ENCODE measurements at regions not wholly inside any gene's neighbourhood (a gene's known extent, or its start where the extent isn't known, plus 50 kb on each side); places are given as distances from the start of the nearest gene placed in this dataset.

DNA sequence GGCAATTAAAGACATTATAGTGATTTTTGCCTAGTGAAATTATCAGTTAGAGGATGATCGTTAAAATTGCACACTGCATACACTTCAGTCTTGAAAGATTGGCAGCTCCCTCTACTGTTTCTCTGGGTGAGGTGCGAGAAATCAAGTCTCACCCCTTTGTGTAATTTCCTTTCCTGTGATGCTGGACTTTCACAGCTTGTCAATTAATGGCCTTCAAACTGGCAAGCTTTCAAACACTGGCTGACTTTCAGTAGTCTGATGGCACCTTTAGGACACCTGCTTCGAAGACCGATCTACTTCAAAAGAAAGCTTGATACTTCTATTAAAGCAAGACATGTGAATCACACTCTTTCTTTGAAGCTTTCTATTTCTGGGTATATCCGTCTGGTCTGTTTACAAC lies 706.7 kb upstream of the PTPRD start:
- TF ChIP-seq, protein P1, sequence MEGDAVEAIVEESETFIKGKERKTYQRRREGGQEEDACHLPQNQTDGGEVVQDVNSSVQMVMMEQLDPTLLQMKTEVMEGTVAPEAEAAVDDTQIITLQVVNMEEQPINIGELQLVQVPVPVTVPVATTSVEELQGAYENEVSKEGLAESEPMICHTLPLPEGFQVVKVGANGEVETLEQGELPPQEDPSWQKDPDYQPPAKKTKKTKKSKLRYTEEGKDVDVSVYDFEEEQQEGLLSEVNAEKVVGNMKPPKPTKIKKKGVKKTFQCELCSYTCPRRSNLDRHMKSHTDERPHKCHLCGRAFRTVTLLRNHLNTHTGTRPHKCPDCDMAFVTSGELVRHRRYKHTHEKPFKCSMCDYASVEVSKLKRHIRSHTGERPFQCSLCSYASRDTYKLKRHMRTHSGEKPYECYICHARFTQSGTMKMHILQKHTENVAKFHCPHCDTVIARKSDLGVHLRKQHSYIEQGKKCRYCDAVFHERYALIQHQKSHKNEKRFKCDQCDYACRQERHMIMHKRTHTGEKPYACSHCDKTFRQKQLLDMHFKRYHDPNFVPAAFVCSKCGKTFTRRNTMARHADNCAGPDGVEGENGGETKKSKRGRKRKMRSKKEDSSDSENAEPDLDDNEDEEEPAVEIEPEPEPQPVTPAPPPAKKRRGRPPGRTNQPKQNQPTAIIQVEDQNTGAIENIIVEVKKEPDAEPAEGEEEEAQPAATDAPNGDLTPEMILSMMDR (IDR thresholded peaks at IDR 0.05) = peak; percentile 85

DNA sequence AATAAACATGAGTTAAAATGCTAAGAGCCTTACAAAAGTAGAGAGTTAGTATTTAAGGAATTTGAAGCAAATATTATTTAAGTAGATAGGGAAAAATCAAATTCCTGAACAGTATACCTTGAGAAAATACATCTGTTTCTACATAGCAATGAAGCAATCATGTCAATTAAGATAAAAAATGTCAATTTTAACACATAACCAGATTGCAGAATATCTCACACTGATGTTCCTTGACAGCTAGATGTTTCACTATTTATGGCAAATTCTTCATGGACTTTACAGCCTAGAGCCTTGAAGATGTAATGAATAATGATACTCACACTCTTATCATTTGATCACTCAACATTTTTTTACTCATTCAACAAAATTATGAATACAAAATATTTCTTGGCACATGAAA lies 708.2 kb upstream of the PTPRD start:
- TF ChIP-seq, protein P1 (IDR thresholded peaks at IDR 0.05) = no peak

DNA sequence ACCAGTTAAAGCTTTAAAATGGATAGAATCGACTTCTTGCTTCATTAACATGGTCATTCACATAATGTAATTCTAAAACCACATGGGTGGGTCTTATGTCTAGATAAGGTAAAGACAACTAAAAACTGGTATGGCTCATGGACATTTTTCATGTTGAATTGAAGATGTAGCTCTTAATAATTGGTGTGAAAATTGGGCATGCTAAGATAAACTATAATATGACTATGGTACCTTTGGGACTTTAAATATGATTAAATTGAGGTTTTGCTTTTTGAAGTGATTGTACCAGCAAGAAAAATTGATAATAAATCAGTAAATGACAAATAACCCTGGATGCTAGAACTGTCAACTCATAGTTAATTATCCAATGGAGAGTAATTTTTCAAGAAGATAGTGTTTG lies 710.7 kb upstream of the PTPRD start:
- TF ChIP-seq, protein P1 (IDR thresholded peaks at IDR 0.05) = no peak

DNA sequence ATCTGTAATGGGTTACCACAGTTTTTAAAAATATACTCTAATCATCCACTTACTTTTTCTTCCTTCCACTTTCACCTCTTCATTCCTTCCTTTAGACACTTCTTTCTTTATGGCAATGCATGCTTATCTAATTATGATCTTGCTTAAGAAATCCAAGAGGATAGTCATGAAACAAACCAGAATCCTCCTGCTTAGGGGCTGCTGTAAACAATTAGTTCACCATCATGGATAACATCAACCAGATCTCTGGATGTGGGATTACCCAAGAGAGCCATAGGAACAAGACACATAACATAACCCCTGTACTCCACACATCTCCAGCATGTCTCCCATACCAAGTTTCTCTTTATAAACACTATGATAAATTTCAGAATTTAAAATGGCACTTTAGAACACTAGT lies 713.4 kb upstream of the PTPRD start:
- TF ChIP-seq, protein P1 (IDR thresholded peaks at IDR 0.05) = no peak

DNA sequence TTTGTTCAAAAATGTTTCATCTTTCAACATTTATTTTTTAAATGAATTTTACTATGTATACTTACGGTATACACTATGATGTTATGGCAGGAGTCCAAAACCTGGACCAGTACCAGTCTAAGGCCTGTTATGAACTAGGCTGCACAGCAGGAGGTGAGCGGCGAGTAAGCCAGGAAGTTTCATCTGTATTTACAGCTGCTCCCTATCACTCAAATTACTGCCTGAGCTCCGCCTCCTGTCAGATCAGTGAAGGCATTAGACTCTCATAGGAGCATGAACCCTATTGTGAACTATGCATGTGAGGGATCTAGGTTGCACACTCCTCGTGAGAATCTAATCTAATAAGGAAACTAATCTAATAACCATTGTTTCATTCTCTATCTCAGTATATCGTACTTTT lies 715.5 kb upstream of the PTPRD start:
- TF ChIP-seq, protein P1 (IDR thresholded peaks at IDR 0.05) = no peak

DNA sequence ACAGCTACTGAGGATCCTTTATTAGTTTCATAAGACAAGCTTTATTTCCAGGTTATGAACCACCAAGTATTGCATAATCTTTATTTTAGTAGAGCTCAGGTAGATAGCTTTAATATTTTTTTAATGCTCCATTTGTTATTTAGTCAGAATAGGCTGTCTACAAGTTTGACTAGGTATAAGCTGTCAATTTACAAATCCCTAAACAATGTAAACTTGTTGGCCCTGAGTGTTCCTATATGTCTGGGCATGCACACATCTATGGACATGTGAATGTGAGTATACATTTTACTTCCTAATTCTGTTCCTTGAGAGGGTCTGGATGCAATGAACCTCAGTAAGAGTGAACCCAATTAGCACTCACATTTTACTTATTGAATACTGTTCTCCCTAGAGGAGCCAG lies 722.2 kb upstream of the PTPRD start:
- TF ChIP-seq, protein P1 (IDR thresholded peaks at IDR 0.05) = no peak

DNA sequence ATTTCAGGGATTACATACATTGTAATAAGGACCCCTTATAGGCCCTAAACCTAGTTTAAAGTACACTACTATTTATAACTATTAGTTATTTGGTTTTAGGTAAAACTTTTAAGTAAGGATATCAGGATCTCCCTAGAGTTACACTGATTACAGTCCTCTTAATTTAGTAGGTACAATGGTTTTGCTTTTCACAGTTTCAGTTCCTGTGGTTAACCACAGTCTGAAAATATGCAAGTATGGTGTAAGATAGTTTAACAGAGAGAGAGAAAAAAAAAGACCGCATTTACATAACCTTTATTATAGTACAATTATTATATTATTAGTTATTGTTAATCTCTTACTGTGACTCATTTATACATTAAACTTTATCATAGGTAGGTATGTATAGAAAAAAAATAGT lies 725.3 kb upstream of the PTPRD start:
- TF ChIP-seq, protein P1 (IDR thresholded peaks at IDR 0.05) = no peak

DNA sequence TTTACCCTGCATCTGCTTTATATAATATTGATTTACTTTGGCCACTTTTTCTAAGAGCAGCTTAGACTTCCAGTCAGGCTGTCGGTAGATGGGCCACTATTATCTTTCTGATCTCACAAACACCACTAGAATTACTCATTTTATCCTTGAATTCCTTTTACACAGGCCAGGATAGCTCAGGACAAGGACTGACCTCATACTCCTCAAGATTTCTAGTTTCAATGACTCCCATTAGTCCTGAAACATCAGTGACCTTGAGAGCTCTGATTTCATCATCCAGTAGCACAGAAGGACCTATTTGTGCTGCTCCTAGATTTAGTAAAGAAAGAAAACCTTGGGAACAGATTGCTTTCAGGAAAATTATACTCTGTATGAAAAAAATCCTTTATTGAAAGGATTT lies 727.9 kb upstream of the PTPRD start:
- TF ChIP-seq, protein P1 (IDR thresholded peaks at IDR 0.05) = no peak
